Activated CD4-positive, alpha-beta T cell treated with anti-CD3 and anti-CD28 coated beads, Interleukin-2, amount 10 ng/mL, durations not matched to agents 24 days and 14 days (primary cell): ENCODE measurements at regions not wholly inside any gene's neighbourhood (a gene's known extent, or its start where the extent isn't known, plus 50 kb on each side); places are given as distances from the start of the nearest gene placed in this dataset.
"Not testable (repeated sequence)": the region's sequence is repeated elsewhere in the genome, so short reads cannot be mapped to it uniquely, and the experiment has no call there.

Experiments used
- DNase-seq: peaks from one replicate; pipeline ENCODE4 v3.0.0; 2022
- H3K27ac Mint-ChIP-seq: one replicate; pipeline ENCODE4 v1.8.0; 2022; ENCODE audit warnings: mild to moderate bottlenecking, mixed read lengths
- H3K27me3 Mint-ChIP-seq: one replicate; pipeline ENCODE4 v1.8.0; 2022; ENCODE audit warnings: mixed read lengths
- H3K36me3 Mint-ChIP-seq: one replicate; pipeline ENCODE4 v1.8.0; 2022; ENCODE audit warnings: low read depth, mild to moderate bottlenecking, mixed read lengths
- H3K4me1 Mint-ChIP-seq: one replicate; pipeline ENCODE4 v1.8.0; 2021; ENCODE audit warnings: mixed read lengths
- H3K4me3 Mint-ChIP-seq: one replicate; pipeline ENCODE4 v1.8.0; 2022; ENCODE audit warnings: mild to moderate bottlenecking, moderate library complexity, mixed read lengths
- H3K9me3 Mint-ChIP-seq: one replicate; pipeline ENCODE4 v1.8.0; 2021; ENCODE audit warnings: mixed read lengths
- intact Hi-C: fragments of 100-400 bp; cut with micrococcal nuclease; formaldehyde crosslinking; loops from one replicate; pipeline ENCODE4 v1.15.1; 2023

- DNase-seq: no peak
- Mint-ChIP-seq H3K4me1 (peaks cover 8% of the 10 kb centered on the region), H3K27me3 (peaks cover 39% of the 10 kb centered on the region), H3K27ac (no peak overlapping the region), H3K9me3 (no peaks in the 10 kb centered on the region), H3K36me3 (no peaks in the 10 kb centered on the region), H3K4me3 (no peak overlapping the region)
- intact Hi-C loops: no loop called here
Observed at GRCh38 chr4:128548381-128548780, 260.8 kb upstream of the PGRMC2 start.

GRCh38 chr4:128544272-128544671 is 256.7 kb upstream of the PGRMC2 start:
- Mint-ChIP-seq H3K27ac (no peak overlapping the region), H3K4me1 (no peaks in the 10 kb centered on the region), H3K36me3 (no peaks in the 10 kb centered on the region), H3K9me3 (no peaks in the 10 kb centered on the region), H3K27me3 (peaks cover 7% of the 10 kb centered on the region), H3K4me3 (no peak overlapping the region)
- intact Hi-C loops: no loop called here
- DNase-seq: no peak

GRCh38 chr4:128543696-128544095 is 256.1 kb upstream of the PGRMC2 start:
- DNase-seq: no peak
- Mint-ChIP-seq H3K9me3 (no peaks in the 10 kb centered on the region), H3K4me3 (no peak overlapping the region), H3K4me1 (no peaks in the 10 kb centered on the region), H3K27ac (no peak overlapping the region), H3K36me3 (no peaks in the 10 kb centered on the region), H3K27me3 (peaks cover 3% of the 10 kb centered on the region)
- intact Hi-C loops: no loop called here

GRCh38 chr4:128542047-128542446 is 254.4 kb upstream of the PGRMC2 start:
- no peaks in the 10 kb centered on the region for H3K36me3 Mint-ChIP-seq
- no peak overlapping the region for H3K27ac Mint-ChIP-seq
- no peaks in the 10 kb centered on the region for H3K9me3 Mint-ChIP-seq
- no peaks in the 10 kb centered on the region for H3K27me3 Mint-ChIP-seq
- no peaks in the 10 kb centered on the region for H3K4me1 Mint-ChIP-seq
- no peak overlapping the region for H3K4me3 Mint-ChIP-seq
- DNase-seq: no peak
- intact Hi-C loops: no loop called here

- H3K27ac Mint-ChIP-seq: no peak overlapping the region
- no peaks in the 10 kb centered on the region for H3K27me3 Mint-ChIP-seq
- intact Hi-C loops: no loop called here
- H3K9me3 Mint-ChIP-seq: no peaks in the 10 kb centered on the region
- no peaks in the 10 kb centered on the region for H3K4me1 Mint-ChIP-seq
- no peak overlapping the region for H3K4me3 Mint-ChIP-seq
- no peak for DNase-seq
- no peaks in the 10 kb centered on the region for H3K36me3 Mint-ChIP-seq
Observed at GRCh38 chr4:128540122-128540521, 252.5 kb upstream of the PGRMC2 start.

- no peak for DNase-seq
- H3K36me3 Mint-ChIP-seq: no peaks in the 10 kb centered on the region
- H3K4me3 Mint-ChIP-seq: no peak overlapping the region
- H3K27ac Mint-ChIP-seq: no peak overlapping the region
- intact Hi-C loops: no loop called here
- H3K27me3 Mint-ChIP-seq: no peaks in the 10 kb centered on the region
- no peaks in the 10 kb centered on the region for H3K9me3 Mint-ChIP-seq
- no peaks in the 10 kb centered on the region for H3K4me1 Mint-ChIP-seq
Observed at GRCh38 chr4:128538111-128538882, 250.7 kb upstream of the PGRMC2 start.

- Mint-ChIP-seq H3K4me3 (no peak overlapping the region), H3K9me3 (no peaks in the 10 kb centered on the region), H3K27me3 (peaks cover 5% of the 10 kb centered on the region), H3K4me1 (no peaks in the 10 kb centered on the region), H3K27ac (no peak overlapping the region), H3K36me3 (no peaks in the 10 kb centered on the region)
- intact Hi-C loops: no loop called here
- DNase-seq: no peak
Observed at GRCh38 chr4:128536746-128537145, 249.1 kb upstream of the PGRMC2 start.

- H3K4me3 Mint-ChIP-seq, H3K4me1 Mint-ChIP-seq, intact Hi-C loops: not testable (repeated sequence)
Observed at GRCh38 chr4:128535510-128535909, 247.9 kb upstream of the PGRMC2 start.

GRCh38 chr4:128528793-128529553 is 241.4 kb upstream of the PGRMC2 start:
- no peaks in the 10 kb centered on the region for H3K36me3 Mint-ChIP-seq

More at GRCh38 chr4:128535510-128535909, 247.9 kb upstream of the PGRMC2 start:
- H3K27me3 Mint-ChIP-seq, H3K27ac Mint-ChIP-seq, H3K9me3 Mint-ChIP-seq, H3K36me3 Mint-ChIP-seq, DNase-seq: not testable (repeated sequence)

GRCh38 chr4:128527946-128528576 is 240.4 kb upstream of the PGRMC2 start:
- Mint-ChIP-seq H3K4me1 (no peaks in the 10 kb centered on the region), H3K4me3 (no peak overlapping the region), H3K36me3 (no peaks in the 10 kb centered on the region), H3K27ac (no peak overlapping the region), H3K9me3 (no peaks in the 10 kb centered on the region), H3K27me3 (peaks cover 7% of the 10 kb centered on the region)
- intact Hi-C loops: no loop called here
- no peak for DNase-seq

More at GRCh38 chr4:128528793-128529553, 241.4 kb upstream of the PGRMC2 start:
- intact Hi-C loops: no loop called here
- Mint-ChIP-seq H3K9me3 (no peaks in the 10 kb centered on the region), H3K4me1 (no peaks in the 10 kb centered on the region), H3K27ac (no peak overlapping the region), H3K4me3 (no peak overlapping the region), H3K27me3 (peaks cover 7% of the 10 kb centered on the region)
- DNase-seq: no peak

GRCh38 chr4:128527351-128527750 is 239.7 kb upstream of the PGRMC2 start:
- no peaks in the 10 kb centered on the region for H3K36me3 Mint-ChIP-seq
- H3K27ac Mint-ChIP-seq: no peak overlapping the region
- H3K4me3 Mint-ChIP-seq: no peak overlapping the region
- no peaks in the 10 kb centered on the region for H3K9me3 Mint-ChIP-seq
- H3K4me1 Mint-ChIP-seq: no peaks in the 10 kb centered on the region
- H3K27me3 Mint-ChIP-seq: peaks cover 2% of the 10 kb centered on the region
- intact Hi-C loops: no loop called here
- no peak for DNase-seq

GRCh38 chr4:128525992-128526630 is 238.5 kb upstream of the PGRMC2 start:
- Mint-ChIP-seq H3K4me1 (no peaks in the 10 kb centered on the region), H3K36me3 (no peaks in the 10 kb centered on the region), H3K27me3 (peaks cover 2% of the 10 kb centered on the region), H3K27ac (no peak overlapping the region), H3K4me3 (no peak overlapping the region), H3K9me3 (no peaks in the 10 kb centered on the region)
- intact Hi-C loops: no loop called here
- no peak for DNase-seq

GRCh38 chr4:128525387-128525786 is 237.8 kb upstream of the PGRMC2 start:
- H3K36me3 Mint-ChIP-seq: no peaks in the 10 kb centered on the region
- intact Hi-C loops: no loop called here
- no peak for DNase-seq
- H3K4me3 Mint-ChIP-seq: no peak overlapping the region
- H3K9me3 Mint-ChIP-seq: no peaks in the 10 kb centered on the region
- H3K27ac Mint-ChIP-seq: no peak overlapping the region
- peaks cover 2% of the 10 kb centered on the region for H3K27me3 Mint-ChIP-seq
- H3K4me1 Mint-ChIP-seq: no peaks in the 10 kb centered on the region

GRCh38 chr4:128524311-128524710 is 236.7 kb upstream of the PGRMC2 start:
- Mint-ChIP-seq H3K36me3 (no peaks in the 10 kb centered on the region), H3K27me3 (peaks cover 2% of the 10 kb centered on the region), H3K27ac (no peak overlapping the region), H3K4me3 (no peak overlapping the region), H3K9me3 (no peaks in the 10 kb centered on the region), H3K4me1 (no peaks in the 10 kb centered on the region)
- no peak for DNase-seq
- intact Hi-C loops: no loop called here
